Mucosa of rectum (tissue), 2 donors: ENCODE measurements at regions not wholly inside any gene's neighbourhood (a gene's known extent, or its start where the extent isn't known, plus 50 kb on each side); places are given as distances from the start of the nearest gene placed in this dataset.
"Not testable (repeated sequence)": the region's sequence is repeated elsewhere in the genome, so short reads cannot be mapped to it uniquely, and the experiment has no call there.

Experiments used
- H3K27ac ChIP-seq, 2 donors: one replicate each; pipeline ENCODE4 v1.7.0; 2013; ENCODE audit warnings: inconsistent platforms in 2 of 2, low read depth in 2 of 2, low read length in 2 of 2
- H3K27me3 ChIP-seq, 2 donors: one replicate each; pipeline ENCODE4 v1.7.0; 2013; ENCODE audit warnings: low read length in 2 of 2; ENCODE audit not compliant: control insufficient read depth in 2 of 2, insufficient read depth in 2 of 2
- H3K36me3 ChIP-seq, 2 donors: one replicate each; pipeline ENCODE4 v1.7.0; 2013; ENCODE audit warnings: low read length in 2 of 2; ENCODE audit not compliant: control insufficient read depth in 2 of 2, insufficient read depth in 2 of 2
- H3K4me1 ChIP-seq, 2 donors: one replicate each; pipeline ENCODE4 v1.7.0; 2013; ENCODE audit warnings: low read length in 2 of 2, mild to moderate bottlenecking in 1 of 2; ENCODE audit not compliant: control insufficient read depth in 2 of 2, insufficient read depth in 2 of 2
- H3K4me3 ChIP-seq, 2 donors: one replicate each; pipeline ENCODE4 v1.7.0; 2013; ENCODE audit warnings: low read length in 2 of 2
- H3K9ac ChIP-seq, 2 donors: one replicate each; pipeline ENCODE4 v1.7.0; 2013; ENCODE audit warnings: low read length in 2 of 2, low read depth in 1 of 2, mild to moderate bottlenecking in 1 of 2
- H3K9me3 ChIP-seq, 2 donors: one replicate each; pipeline ENCODE4 v1.7.0; 2013; ENCODE audit warnings: low read length in 2 of 2; ENCODE audit not compliant: control insufficient read depth in 2 of 2
- donor health status: healthy.
- donor health status: Normal muscosa, but diverticular disease.

DNA sequence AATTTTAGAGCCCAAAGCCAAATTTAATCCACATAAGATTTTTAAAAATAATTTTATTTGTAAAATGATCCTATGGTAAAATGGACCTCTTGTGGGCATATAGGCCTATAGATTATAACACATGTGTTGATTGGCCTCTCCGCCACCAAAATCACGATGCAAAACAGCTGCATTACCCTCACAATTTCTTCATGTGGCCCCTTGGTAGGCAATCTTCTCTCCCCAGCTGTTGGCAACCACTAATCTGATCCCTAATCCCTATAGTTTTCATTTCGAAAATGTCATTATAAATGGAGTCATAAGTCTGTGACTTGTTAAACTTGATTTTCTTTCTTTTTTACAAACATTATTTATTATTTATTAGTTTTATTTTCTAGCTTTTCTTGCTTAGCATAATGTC lies 263.9 kb upstream of the SULF2 start:
- H3K27ac ChIP-seq = no peak overlapping the region
- no peaks in the 10 kb centered on the region for H3K4me1 ChIP-seq
- H3K9ac ChIP-seq = no peak overlapping the region
- no peaks in the 10 kb centered on the region for H3K36me3 ChIP-seq
- no peak overlapping the region for H3K4me3 ChIP-seq
- H3K9me3 ChIP-seq = no peaks in the 10 kb centered on the region
- peaks cover under 1 to 3% of the 10 kb centered on the region in 2 donors for H3K27me3 ChIP-seq

DNA sequence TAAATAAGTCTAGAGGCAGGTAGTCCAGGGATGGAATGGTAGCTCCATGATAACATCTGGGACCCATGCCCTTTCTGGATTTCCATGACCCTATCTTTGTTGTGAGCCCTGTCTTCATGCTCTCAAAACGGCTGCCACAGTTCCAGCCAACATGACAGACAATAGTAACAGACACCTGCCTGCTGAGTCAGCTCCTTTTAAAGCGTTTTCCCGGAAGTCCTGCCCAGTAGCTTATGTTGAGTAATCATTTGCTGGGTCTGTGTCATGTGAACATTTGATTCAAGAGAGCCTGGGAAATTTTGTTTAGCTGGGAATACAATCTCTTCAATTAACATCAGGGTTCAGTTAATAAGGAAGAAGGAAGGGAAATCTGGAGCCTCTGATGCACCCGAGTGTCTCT lies 262.2 kb upstream of the SULF2 start:
- Histone ChIP-seq H3K36me3 (no peaks in the 10 kb centered on the region), H3K27ac (no peak overlapping the region), H3K27me3 (peaks cover 0 to 4% of the 10 kb centered on the region in 2 donors), H3K4me1 (no peaks in the 10 kb centered on the region), H3K9ac (no peak overlapping the region), H3K9me3 (no peaks in the 10 kb centered on the region), H3K4me3 (no peak overlapping the region)

DNA sequence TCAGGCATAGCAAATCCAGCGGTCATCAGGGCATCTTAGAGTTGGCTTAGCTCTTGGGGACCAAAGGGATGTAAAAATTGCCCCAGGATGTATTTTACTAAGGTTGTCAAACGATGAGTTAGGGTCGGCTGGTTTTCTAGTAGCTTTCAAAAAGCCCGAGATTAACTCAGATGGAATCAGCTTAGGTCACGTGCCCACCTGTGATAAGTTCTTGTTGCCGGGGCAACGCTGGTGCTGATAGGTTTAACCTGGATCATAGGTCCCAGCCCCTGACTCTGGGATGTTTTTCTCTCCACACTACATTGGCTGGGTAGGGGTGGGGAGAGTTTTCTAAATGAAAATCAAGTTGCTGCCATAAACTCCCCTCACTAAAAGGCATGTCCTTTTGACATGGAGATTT lies 257.3 kb upstream of the SULF2 start:
- Histone ChIP-seq H3K4me3 (no peak overlapping the region), H3K27me3 (peaks cover 0 to 7% of the 10 kb centered on the region in 2 donors), H3K4me1 (no peaks in the 10 kb centered on the region), H3K36me3 (no peaks in the 10 kb centered on the region), H3K9ac (no peak overlapping the region), H3K9me3 (no peaks in the 10 kb centered on the region), H3K27ac (no peak overlapping the region)

DNA sequence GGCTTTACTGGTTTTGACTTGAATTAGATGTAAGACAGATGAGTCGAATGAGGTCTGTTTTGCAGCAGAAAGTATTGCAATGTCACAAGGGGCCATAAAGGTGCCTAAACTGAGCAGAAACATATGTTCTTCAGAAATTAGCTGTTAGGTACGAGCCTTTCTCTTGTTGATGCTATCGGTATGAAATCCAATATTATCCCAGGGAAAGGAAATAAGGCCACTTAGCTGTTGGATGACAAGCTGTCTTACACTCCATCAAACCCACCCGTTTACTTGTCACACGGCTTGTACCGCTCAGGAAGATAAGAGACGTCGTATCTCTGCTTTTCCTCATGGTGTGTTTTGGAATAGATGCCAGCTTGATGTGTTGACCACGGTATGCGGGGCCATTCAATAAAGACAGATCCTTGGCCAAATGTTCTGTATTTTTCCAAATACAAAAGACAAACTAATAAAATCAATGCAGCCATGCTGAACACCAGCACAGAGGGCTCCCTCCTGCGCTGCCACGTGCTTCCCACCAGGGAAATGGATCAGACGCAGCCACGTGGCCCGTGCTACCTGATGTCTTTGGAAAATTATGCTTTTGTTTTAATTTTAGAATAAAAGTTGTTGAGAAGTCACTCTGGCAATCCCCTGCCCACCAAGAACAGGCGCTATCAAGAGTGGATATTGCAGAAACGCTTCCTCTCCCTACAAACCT lies 255.9 kb upstream of the SULF2 start:
- no peak overlapping the region for H3K27ac ChIP-seq
- peaks cover 0 to 7% of the 10 kb centered on the region in 2 donors for H3K27me3 ChIP-seq
- H3K4me3 ChIP-seq = no peak overlapping the region
- H3K36me3 ChIP-seq = no peaks in the 10 kb centered on the region
- no peak overlapping the region for H3K9ac ChIP-seq
- H3K4me1 ChIP-seq = no peaks in the 10 kb centered on the region
- no peaks in the 10 kb centered on the region for H3K9me3 ChIP-seq

DNA sequence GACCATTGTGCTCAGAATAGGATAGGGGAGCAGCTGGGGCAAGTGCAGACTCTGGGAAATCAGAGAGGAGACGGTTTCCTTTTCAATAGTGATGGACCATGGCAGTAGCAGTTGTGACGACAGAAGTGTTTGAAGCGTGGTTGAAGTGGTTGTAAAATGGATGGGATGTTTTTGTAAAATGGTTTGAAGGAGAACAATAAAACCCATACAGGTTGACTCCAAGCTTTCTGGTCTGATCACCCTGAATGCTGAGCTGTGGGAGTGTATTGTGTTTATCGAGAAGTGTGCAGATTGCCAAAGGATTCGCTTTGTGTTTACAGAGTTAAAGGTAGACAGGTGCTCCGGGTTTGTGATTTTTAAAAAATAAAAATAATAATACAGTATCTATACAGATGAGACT lies 255.2 kb upstream of the SULF2 start:
- Histone ChIP-seq H3K27me3 (peaks cover 0 to 7% of the 10 kb centered on the region in 2 donors), H3K27ac (no peak overlapping the region), H3K4me1 (no peaks in the 10 kb centered on the region), H3K36me3 (no peaks in the 10 kb centered on the region), H3K4me3 (no peak overlapping the region), H3K9me3 (no peaks in the 10 kb centered on the region), H3K9ac (no peak overlapping the region)

DNA sequence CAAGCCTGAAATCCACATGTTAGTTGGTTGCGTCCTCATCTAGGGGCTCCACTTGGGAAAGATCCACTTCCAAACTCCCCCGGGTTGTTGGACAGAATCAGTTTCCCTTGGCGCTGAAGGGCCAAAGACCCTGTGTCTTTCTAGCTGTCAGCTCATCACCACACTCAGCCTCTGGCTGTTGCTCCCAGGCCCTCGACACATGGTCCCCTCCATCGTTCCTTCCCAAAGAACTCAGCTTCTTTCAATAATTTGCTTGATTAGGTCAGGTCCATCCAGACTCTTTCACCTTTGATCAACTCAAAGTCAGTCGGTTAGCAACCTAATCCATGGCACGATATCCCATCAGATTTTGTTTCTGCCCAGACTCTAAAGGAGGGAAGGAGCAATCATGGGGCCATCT lies 254.8 kb upstream of the SULF2 start:
- no peaks in the 10 kb centered on the region for H3K36me3 ChIP-seq
- H3K9me3 ChIP-seq = no peaks in the 10 kb centered on the region
- no peak overlapping the region for H3K27ac ChIP-seq
- no peak overlapping the region for H3K4me3 ChIP-seq
- H3K4me1 ChIP-seq = no peaks in the 10 kb centered on the region
- H3K27me3 ChIP-seq = peaks cover 0 to 7% of the 10 kb centered on the region in 2 donors
- H3K9ac ChIP-seq = no peak overlapping the region

DNA sequence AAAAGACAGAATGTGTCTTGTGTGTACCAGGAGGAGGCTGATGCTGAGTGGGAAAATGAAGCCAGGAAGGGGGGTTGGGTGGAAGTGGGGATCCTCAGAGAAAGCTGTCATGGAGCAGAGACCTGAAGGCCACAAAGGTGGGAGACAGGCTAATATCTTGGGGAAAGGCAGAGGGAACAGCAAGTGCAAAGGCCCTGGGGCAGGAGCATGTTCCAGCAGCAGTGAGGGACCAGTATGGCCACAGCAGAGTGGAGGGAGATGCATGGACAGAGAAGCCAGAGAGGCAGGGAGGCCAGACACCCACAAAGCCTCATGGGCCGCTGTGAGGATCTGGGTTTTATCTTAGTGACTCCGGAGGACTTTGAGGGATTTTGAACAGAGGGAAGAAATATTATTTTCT lies 254.2 kb upstream of the SULF2 start:
- Histone ChIP-seq H3K9me3 (no peaks in the 10 kb centered on the region), H3K36me3 (no peaks in the 10 kb centered on the region), H3K27ac (no peak overlapping the region), H3K4me3 (no peak overlapping the region), H3K27me3 (peaks cover 0 to 7% of the 10 kb centered on the region in 2 donors), H3K9ac (no peak overlapping the region), H3K4me1 (no peaks in the 10 kb centered on the region)

DNA sequence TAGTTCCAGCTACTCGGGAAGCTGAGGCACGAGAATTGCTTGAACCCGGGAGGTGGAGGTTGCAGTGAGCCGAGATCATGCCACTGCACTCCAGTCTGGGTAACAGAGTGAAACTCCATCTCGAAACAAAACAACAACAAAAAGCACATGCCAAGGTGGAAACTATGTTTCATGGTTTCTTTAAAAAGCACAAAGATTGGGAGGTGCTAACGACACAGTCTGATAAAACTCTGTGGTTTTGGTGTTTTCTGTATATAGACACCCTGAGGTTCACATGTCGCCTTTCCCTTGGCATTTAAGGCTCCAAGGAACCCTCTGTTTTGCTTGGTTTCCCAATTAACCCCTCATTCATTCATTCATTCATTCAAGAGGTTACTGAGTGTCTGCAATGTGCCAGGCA lies 253.4 kb upstream of the SULF2 start:
- Histone ChIP-seq H3K9me3 (no peaks in the 10 kb centered on the region), H3K27ac (no peak overlapping the region), H3K4me3 (no peak overlapping the region), H3K4me1 (no peaks in the 10 kb centered on the region), H3K36me3 (no peaks in the 10 kb centered on the region), H3K9ac (no peak overlapping the region), H3K27me3 (peaks cover 0 to 3% of the 10 kb centered on the region in 2 donors)

DNA sequence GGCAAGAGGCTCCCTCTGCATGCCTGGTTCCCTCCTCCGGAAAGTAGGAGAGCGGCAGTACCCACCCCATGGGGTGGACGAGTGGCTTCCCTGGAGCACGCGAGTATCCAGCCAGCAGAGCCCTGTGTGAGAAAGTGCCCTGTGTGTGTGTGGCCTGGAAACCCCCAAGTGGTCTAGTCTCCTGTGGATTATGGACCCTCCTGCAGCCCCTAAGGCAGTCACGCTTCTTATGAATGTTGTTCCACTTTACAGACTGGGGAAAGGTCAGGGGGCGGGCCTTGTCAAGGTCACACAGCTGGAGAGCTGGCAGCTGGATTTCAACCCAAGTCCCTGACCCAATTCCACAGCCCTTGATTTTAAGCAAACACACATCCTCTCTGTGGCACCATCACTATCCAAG lies 252.5 kb upstream of the SULF2 start:
- not testable (repeated sequence) for H3K27ac ChIP-seq, H3K27me3 ChIP-seq, H3K9ac ChIP-seq, H3K36me3 ChIP-seq, H3K4me3 ChIP-seq, H3K9me3 ChIP-seq, H3K4me1 ChIP-seq

DNA sequence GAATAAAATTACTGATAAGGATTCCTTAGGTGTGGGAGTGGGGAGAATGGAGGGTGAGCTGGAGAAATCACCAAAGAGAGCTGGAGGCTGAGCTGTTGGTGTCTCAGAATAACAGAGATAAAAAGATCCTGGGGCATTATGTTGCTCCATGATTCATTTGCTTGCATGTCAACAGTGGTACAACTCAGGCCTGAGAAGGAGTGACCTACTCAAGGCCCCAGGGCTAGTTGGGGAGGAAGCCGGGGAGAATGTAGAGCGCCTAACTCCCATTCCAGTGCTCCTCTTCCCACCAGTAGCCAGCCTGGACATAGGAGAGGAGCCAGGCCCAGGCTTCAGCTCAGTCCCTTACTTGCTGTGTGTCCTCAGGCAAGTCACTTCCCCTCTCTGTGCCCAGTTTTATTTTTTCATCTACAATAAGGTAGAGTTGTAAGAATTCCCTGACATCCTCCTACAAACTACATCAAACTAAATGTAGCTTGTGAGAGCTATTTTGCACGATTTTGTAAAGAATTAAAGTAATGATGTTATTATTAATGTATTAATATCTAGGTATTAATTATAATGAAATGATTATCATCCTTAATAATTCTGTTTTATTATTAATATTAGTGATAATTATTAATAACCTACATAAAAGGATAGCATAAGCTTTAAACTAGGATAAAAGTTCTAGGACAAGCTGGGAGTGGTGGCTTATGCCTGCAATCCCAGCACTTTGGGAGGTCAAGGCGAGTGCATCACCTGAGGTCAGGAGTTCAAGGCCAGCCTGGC lies 250.9 kb upstream of the SULF2 start:
- no peaks in the 10 kb centered on the region for H3K27me3 ChIP-seq
- H3K9me3 ChIP-seq = no peaks in the 10 kb centered on the region
- H3K4me3 ChIP-seq = no peak overlapping the region
- no peak overlapping the region for H3K9ac ChIP-seq
- no peak overlapping the region for H3K27ac ChIP-seq
- H3K36me3 ChIP-seq = no peaks in the 10 kb centered on the region
- H3K4me1 ChIP-seq = no peaks in the 10 kb centered on the region
